Mammary epithelial cell (primary cell): ENCODE measurements at regions not wholly inside any gene's neighbourhood (a gene's known extent, or its start where the extent isn't known, plus 50 kb on each side); places are given as distances from the start of the nearest gene placed in this dataset.

Experiments used
- EZH2 ChIP-seq: IDR thresholded peaks from 2 replicates; pipeline ENCODE4 v1.6.1; 2012; ENCODE audit warnings: low read length, inconsistent platforms, borderline replicate concordance
- TF ChIP-seq, protein P1 (sequence below), 2 donors: IDR thresholded peaks in 1 of 2; conservative IDR thresholded peaks in 1 of 2; 2 replicates each; pipeline ENCODE4 v1.5.1; 2011 to 2012; ENCODE audit warnings: inconsistent platforms in 2 of 2, low read length in 2 of 2, mild to moderate bottlenecking in 2 of 2, control low read depth in 1 of 2, low read depth in 1 of 2; ENCODE audit not compliant: insufficient read depth in 1 of 2; ENCODE audit errors: extremely low read depth in 1 of 2

DNA sequence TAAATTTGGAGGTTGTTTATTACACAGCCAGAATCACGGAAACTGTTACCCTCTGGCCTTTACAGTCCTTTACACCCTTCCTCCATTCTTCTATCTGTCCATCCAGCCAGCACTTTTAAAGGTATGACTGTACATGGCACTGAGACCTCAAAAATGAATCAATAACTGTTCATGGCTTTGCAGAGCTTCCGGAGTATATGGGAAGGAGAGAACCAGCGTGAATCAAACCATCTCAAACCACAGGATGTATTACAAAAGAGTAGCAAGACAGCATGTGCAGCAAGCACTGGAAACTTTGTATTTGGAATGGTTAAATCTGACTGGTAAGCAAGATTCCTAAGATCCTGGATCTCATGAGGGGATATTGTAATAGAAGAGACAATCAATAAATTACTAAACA is 228.5 kb upstream of the CASK start:
- TF ChIP-seq, protein P1, sequence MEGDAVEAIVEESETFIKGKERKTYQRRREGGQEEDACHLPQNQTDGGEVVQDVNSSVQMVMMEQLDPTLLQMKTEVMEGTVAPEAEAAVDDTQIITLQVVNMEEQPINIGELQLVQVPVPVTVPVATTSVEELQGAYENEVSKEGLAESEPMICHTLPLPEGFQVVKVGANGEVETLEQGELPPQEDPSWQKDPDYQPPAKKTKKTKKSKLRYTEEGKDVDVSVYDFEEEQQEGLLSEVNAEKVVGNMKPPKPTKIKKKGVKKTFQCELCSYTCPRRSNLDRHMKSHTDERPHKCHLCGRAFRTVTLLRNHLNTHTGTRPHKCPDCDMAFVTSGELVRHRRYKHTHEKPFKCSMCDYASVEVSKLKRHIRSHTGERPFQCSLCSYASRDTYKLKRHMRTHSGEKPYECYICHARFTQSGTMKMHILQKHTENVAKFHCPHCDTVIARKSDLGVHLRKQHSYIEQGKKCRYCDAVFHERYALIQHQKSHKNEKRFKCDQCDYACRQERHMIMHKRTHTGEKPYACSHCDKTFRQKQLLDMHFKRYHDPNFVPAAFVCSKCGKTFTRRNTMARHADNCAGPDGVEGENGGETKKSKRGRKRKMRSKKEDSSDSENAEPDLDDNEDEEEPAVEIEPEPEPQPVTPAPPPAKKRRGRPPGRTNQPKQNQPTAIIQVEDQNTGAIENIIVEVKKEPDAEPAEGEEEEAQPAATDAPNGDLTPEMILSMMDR (conservative IDR thresholded peaks at IDR 0.05 in 1 of 2, IDR thresholded peaks at IDR 0.05 in 1 of 2; ENCODE audit: extremely low read depth in 1 of 2, insufficient read depth in 1 of 2, low read depth in 1 of 2, low read length in 2 of 2) = no peak
- no peak for TF ChIP-seq EZH2
